ENCODE measurements at regions not wholly inside any gene's neighbourhood (a gene's known extent, or its start where the extent isn't known, plus 50 kb on each side); places are given as distances from the start of the nearest gene placed in this dataset.

GRCh38 chr9:92177591-92177990 is 62.4 kb upstream of the SPTLC1 start (continued):
- TF ChIP-seq REST (IDR thresholded peaks at IDR 0.05) (no peak), ATOH8 (CRISPR knock-in tag; IDR thresholded peaks at IDR 0.05; ENCODE audit: low read depth) (no peak), HDAC2 (IDR thresholded peaks at IDR 0.05) (no peak), BCL3 (IDR thresholded peaks at IDR 0.05) (no peak), KDM5A (IDR thresholded peaks at IDR 0.05) (no peak), SMC3 (IDR thresholded peaks at IDR 0.05) (no peak), HMGXB4 (CRISPR knock-in tag; IDR thresholded peaks at IDR 0.05; ENCODE audit: borderline replicate concordance) (no peak), MAZ (IDR thresholded peaks at IDR 0.05; ENCODE audit: borderline replicate concordance, low read depth, low read length) (no peak)
- TF ChIP-seq, protein P1, sequence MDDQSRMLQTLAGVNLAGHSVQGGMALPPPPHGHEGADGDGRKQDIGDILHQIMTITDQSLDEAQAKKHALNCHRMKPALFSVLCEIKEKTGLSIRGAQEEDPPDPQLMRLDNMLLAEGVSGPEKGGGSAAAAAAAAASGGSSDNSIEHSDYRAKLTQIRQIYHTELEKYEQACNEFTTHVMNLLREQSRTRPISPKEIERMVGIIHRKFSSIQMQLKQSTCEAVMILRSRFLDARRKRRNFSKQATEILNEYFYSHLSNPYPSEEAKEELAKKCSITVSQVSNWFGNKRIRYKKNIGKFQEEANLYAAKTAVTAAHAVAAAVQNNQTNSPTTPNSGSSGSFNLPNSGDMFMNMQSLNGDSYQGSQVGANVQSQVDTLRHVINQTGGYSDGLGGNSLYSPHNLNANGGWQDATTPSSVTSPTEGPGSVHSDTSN (IDR thresholded peaks at IDR 0.05) = no peak

DNA sequence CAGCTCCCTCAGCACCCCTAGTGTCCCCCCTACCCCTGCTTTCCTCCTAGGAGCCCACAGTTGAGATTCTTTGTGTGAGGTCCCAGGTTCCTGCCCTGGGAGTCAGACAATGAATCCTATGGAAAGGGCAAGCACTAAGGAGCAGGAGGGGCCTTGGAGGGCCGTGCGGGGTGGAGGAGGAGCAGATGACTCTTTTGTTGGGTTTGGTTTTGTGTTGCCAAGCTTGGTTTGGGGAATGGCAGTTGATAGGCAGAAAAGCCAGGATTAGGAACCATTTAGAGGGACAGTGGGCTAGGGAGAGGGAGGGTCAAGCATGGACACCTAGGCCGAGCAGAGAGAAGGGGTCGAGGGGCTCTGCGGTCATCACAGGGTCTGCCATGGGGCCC is 61.6 kb upstream of the SPTLC1 start:
- Histone ChIP-seq H3K4me1 (no peaks in the 10 kb centered on the region), H3K4me3 (no peak overlapping the region), H3K4me2 (no peak overlapping the region), H3K9me3 (peaks cover 17% of the 10 kb centered on the region), H3K27ac (no peak overlapping the region)
- ATAC-seq (no peak), DNase-seq (ENCODE audit: low read depth in 1 of 2, low spot score in 1 of 2) (no peak), FAIRE-seq (no peak)
- ChIA-PET POLR2A (no interaction called here), CTCF (interaction anchor here (0.6 to 2.0 kb wide), 2 partner anchors 37 to 296 kb away, joined by 3 to 14 read pairs; no protein-coding TSS in a partner anchor)
- TF ChIP-seq, protein P2, sequence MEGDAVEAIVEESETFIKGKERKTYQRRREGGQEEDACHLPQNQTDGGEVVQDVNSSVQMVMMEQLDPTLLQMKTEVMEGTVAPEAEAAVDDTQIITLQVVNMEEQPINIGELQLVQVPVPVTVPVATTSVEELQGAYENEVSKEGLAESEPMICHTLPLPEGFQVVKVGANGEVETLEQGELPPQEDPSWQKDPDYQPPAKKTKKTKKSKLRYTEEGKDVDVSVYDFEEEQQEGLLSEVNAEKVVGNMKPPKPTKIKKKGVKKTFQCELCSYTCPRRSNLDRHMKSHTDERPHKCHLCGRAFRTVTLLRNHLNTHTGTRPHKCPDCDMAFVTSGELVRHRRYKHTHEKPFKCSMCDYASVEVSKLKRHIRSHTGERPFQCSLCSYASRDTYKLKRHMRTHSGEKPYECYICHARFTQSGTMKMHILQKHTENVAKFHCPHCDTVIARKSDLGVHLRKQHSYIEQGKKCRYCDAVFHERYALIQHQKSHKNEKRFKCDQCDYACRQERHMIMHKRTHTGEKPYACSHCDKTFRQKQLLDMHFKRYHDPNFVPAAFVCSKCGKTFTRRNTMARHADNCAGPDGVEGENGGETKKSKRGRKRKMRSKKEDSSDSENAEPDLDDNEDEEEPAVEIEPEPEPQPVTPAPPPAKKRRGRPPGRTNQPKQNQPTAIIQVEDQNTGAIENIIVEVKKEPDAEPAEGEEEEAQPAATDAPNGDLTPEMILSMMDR (IDR thresholded peaks at IDR 0.05) = no peak
- TF ChIP-seq RFX5 (IDR thresholded peaks at IDR 0.05) (no peak), CBX8 (IDR thresholded peaks at IDR 0.05) (no peak), HMGXB4 (CRISPR knock-in tag; IDR thresholded peaks at IDR 0.05; ENCODE audit: borderline replicate concordance) (no peak), MAZ (IDR thresholded peaks at IDR 0.05; ENCODE audit: borderline replicate concordance, low read depth, low read length) (no peak), NPAS2 (CRISPR knock-in tag; IDR thresholded peaks at IDR 0.05; ENCODE audit: borderline replicate concordance) (no peak)
- TF ChIP-seq, protein P3, sequence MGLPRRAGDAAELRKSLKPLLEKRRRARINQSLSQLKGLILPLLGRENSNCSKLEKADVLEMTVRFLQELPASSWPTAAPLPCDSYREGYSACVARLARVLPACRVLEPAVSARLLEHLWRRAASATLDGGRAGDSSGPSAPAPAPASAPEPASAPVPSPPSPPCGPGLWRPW (IDR thresholded peaks at IDR 0.05) = no peak
- 87% methylated on average over 5 of the region's 5 CpGs for WGBS (ENCODE audit: missing lambda C conversion rate)
